OCI-LY1 (cell line): ENCODE measurements at regions not wholly inside any gene's neighbourhood (a gene's known extent, or its start where the extent isn't known, plus 50 kb on each side); places are given as distances from the start of the nearest gene placed in this dataset.

ENCODE experiments used
- EZH2 ChIP-seq: fragments of 200-600 bp; sonication (generic), shearing (Covaris generic); IDR thresholded peaks from 2 replicates; pipeline ENCODE4 v1.8.0; 2017; ENCODE audit warnings: borderline replicate concordance, mixed run types, mild to moderate bottlenecking, antibody characterized with exemption, low read length, moderate library complexity, mixed read lengths
- TF ChIP-seq, protein P1 (sequence below): fragments of 200-600 bp; sonication (generic), shearing (Covaris generic); IDR thresholded peaks from 2 replicates; pipeline ENCODE4 v1.5.1; 2017; ENCODE audit warnings: mild to moderate bottlenecking, antibody characterized with exemption, low read length, moderate library complexity, mixed read lengths

- TF ChIP-seq, protein P1, sequence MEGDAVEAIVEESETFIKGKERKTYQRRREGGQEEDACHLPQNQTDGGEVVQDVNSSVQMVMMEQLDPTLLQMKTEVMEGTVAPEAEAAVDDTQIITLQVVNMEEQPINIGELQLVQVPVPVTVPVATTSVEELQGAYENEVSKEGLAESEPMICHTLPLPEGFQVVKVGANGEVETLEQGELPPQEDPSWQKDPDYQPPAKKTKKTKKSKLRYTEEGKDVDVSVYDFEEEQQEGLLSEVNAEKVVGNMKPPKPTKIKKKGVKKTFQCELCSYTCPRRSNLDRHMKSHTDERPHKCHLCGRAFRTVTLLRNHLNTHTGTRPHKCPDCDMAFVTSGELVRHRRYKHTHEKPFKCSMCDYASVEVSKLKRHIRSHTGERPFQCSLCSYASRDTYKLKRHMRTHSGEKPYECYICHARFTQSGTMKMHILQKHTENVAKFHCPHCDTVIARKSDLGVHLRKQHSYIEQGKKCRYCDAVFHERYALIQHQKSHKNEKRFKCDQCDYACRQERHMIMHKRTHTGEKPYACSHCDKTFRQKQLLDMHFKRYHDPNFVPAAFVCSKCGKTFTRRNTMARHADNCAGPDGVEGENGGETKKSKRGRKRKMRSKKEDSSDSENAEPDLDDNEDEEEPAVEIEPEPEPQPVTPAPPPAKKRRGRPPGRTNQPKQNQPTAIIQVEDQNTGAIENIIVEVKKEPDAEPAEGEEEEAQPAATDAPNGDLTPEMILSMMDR, result peak; percentile 45
- no peak for TF ChIP-seq EZH2
These were observed 83.0 kb upstream of the CCDC196 start for GRCh38 chr14:66403183-66403582.
